Endothelial cell of umbilical vein (primary cell): ENCODE measurements at regions not wholly inside any gene's neighbourhood (a gene's known extent, or its start where the extent isn't known, plus 50 kb on each side); places are given as distances from the start of the nearest gene placed in this dataset.

Experiments used
- CTCF ChIP-seq, 2 donors: IDR thresholded peaks; 1 replicate in 1 of 2; 2 replicates in 1 of 2; pipeline ENCODE4 v1.5.1; 2011; ENCODE audit warnings: low read length in 2 of 2, mild to moderate bottlenecking in 2 of 2, moderate library complexity in 2 of 2, control low read depth in 1 of 2, inconsistent platforms in 1 of 2, low read depth in 1 of 2; ENCODE audit not compliant: insufficient read depth in 1 of 2; ENCODE audit errors: extremely low read depth in 1 of 2
- EZH2 ChIP-seq: IDR thresholded peaks from 2 replicates; pipeline ENCODE4 v1.6.1; 2012; ENCODE audit warnings: borderline replicate concordance, low read depth, mild to moderate bottlenecking, moderate library complexity, low read length, inconsistent platforms; ENCODE audit not compliant: severe bottlenecking
- POLR2A ChIP-seq: IDR thresholded peaks from 2 replicates; pipeline ENCODE4 v1.6.1; 2012; ENCODE audit warnings: low read depth, mild to moderate bottlenecking, control low read depth, low read length
- POLR2AphosphoS5 ChIP-seq: IDR thresholded peaks from 2 replicates; pipeline ENCODE4 v1.6.1; 2012; ENCODE audit warnings: low read depth, mild to moderate bottlenecking, control low read depth, low read length, moderate library complexity; ENCODE audit not compliant: insufficient read depth

GRCh38 chr4:177902386-177902785, 460.1 kb upstream of the AGA start:
- TF ChIP-seq POLR2AphosphoS5, result no peak
- no peak for TF ChIP-seq CTCF (IDR thresholded peaks at IDR 0.05; ENCODE audit: extremely low read depth in 1 of 2, insufficient read depth in 1 of 2, low read depth in 1 of 2, low read length in 2 of 2)
- TF ChIP-seq POLR2A, result no peak
- no peak for TF ChIP-seq EZH2
